NCI-H2171 (cell line): ENCODE measurements at regions not wholly inside any gene's neighbourhood (a gene's known extent, or its start where the extent isn't known, plus 50 kb on each side); places are given as distances from the start of the nearest gene placed in this dataset.
"Not testable (repeated sequence)": the region's sequence is repeated elsewhere in the genome, so short reads cannot be mapped to it uniquely, and the experiment has no call there.

ENCODE experiments used
- DNase-seq: peaks from one replicate; lab custom pipeline; 2025; lab: John Stamatoyannopoulos, UW

GRCh38 chr5:126103050-126103449, 320.2 kb upstream of the GRAMD2B start:
- no peak for DNase-seq

- DNase-seq = no peak
These were observed 319.3 kb upstream of the GRAMD2B start for GRCh38 chr5:126103868-126104267.

- DNase-seq = no peak
These were observed 318.9 kb upstream of the GRAMD2B start for GRCh38 chr5:126104341-126104740.

GRCh38 chr5:126104951-126105350, 318.3 kb upstream of the GRAMD2B start:
- no peak for DNase-seq

GRCh38 chr5:126106029-126106428, 317.2 kb upstream of the GRAMD2B start:
- no peak for DNase-seq

GRCh38 chr5:126107381-126107780, 315.8 kb upstream of the GRAMD2B start:
- DNase-seq = no peak

GRCh38 chr5:126108470-126108869, 314.7 kb upstream of the GRAMD2B start:
- DNase-seq = no peak

- DNase-seq = no peak
These were observed 308.1 kb upstream of the GRAMD2B start for GRCh38 chr5:126115059-126115629.

GRCh38 chr5:126117044-126117443, 306.2 kb upstream of the GRAMD2B start:
- no peak for DNase-seq

GRCh38 chr5:126119887-126120442, 303.2 kb upstream of the GRAMD2B start:
- no peak for DNase-seq

- no peak for DNase-seq
These were observed 302.3 kb upstream of the GRAMD2B start for GRCh38 chr5:126120939-126121338.

- no peak for DNase-seq
These were observed 300.3 kb upstream of the GRAMD2B start for GRCh38 chr5:126122942-126123341.

GRCh38 chr5:126124706-126125345, 298.4 kb upstream of the GRAMD2B start:
- no peak for DNase-seq

- DNase-seq = no peak
These were observed 297.8 kb upstream of the GRAMD2B start for GRCh38 chr5:126125407-126125806.

- DNase-seq = no peak
These were observed 296.6 kb upstream of the GRAMD2B start for GRCh38 chr5:126126574-126126973.

GRCh38 chr5:126127371-126127770, 295.8 kb upstream of the GRAMD2B start:
- DNase-seq = not testable (repeated sequence)

GRCh38 chr5:126129431-126129830, 293.8 kb upstream of the GRAMD2B start:
- DNase-seq = no peak

GRCh38 chr5:126133424-126133823, 289.8 kb upstream of the GRAMD2B start:
- DNase-seq = no peak

GRCh38 chr5:126137891-126138280, 285.3 kb upstream of the GRAMD2B start:
- DNase-seq = no peak

- no peak for DNase-seq
These were observed 284.8 kb upstream of the GRAMD2B start for GRCh38 chr5:126138281-126138931.

GRCh38 chr5:126139086-126139485, 284.1 kb upstream of the GRAMD2B start:
- no peak for DNase-seq

- no peak for DNase-seq
These were observed 283.4 kb upstream of the GRAMD2B start for GRCh38 chr5:126139773-126140172.

GRCh38 chr5:126143622-126144021, 279.6 kb upstream of the GRAMD2B start:
- DNase-seq = no peak
